NCI-H1694 treated with DMSO at 0.1 percent for 48 hours (cell line): ENCODE measurements at regions not wholly inside any gene's neighbourhood (a gene's known extent, or its start where the extent isn't known, plus 50 kb on each side); places are given as distances from the start of the nearest gene placed in this dataset.

ENCODE experiments used
- DNase-seq: peaks from one replicate; lab custom pipeline; 2025; lab: John Stamatoyannopoulos, UW

- DNase-seq, result no peak
These were observed 131.7 kb downstream of the CLCN4 start for GRCh38 chrX:10288373-10288975.

- no peak for DNase-seq
These were observed 139.8 kb downstream of the CLCN4 start for GRCh38 chrX:10296576-10296975.

- DNase-seq, result peak; percentile 51
These were observed 153.7 kb downstream of the CLCN4 start for GRCh38 chrX:10310511-10310910.

GRCh38 chrX:10314530-10315104, 157.8 kb downstream of the CLCN4 start:
- no peak for DNase-seq

- DNase-seq, result no peak
These were observed 168.8 kb downstream of the CLCN4 start for GRCh38 chrX:10325611-10326010.

GRCh38 chrX:10326578-10326977, 169.8 kb downstream of the CLCN4 start:
- no peak for DNase-seq

GRCh38 chrX:10327651-10328050, 170.9 kb downstream of the CLCN4 start:
- no peak for DNase-seq

- no peak for DNase-seq
These were observed 173.2 kb downstream of the CLCN4 start for GRCh38 chrX:10329984-10330383.

- no peak for DNase-seq
These were observed 184.5 kb downstream of the CLCN4 start for GRCh38 chrX:10341309-10341708.

- peak; percentile 16 for DNase-seq
These were observed 193.4 kb downstream of the CLCN4 start for GRCh38 chrX:10350221-10350620.

GRCh38 chrX:10350981-10351380, 194.2 kb downstream of the CLCN4 start:
- no peak for DNase-seq

- no peak for DNase-seq
These were observed 195.8 kb downstream of the CLCN4 start for GRCh38 chrX:10352536-10352935.

GRCh38 chrX:10356979-10357378, 200.2 kb downstream of the CLCN4 start:
- DNase-seq, result no peak

GRCh38 chrX:10358958-10359357, 202.2 kb downstream of the CLCN4 start:
- DNase-seq, result no peak

GRCh38 chrX:10360116-10360515, 203.3 kb downstream of the CLCN4 start:
- DNase-seq, result peak; percentile 42

GRCh38 chrX:10365532-10366265, 208.9 kb downstream of the CLCN4 start:
- DNase-seq, result no peak

- DNase-seq, result no peak
These were observed 210.6 kb downstream of the CLCN4 start for GRCh38 chrX:10367406-10367805.

GRCh38 chrX:10370976-10371375, 214.2 kb downstream of the CLCN4 start:
- no peak for DNase-seq

- no peak for DNase-seq
These were observed 220.7 kb downstream of the CLCN4 start for GRCh38 chrX:10377427-10377826.

GRCh38 chrX:10379878-10380277, 223.1 kb downstream of the CLCN4 start:
- DNase-seq, result no peak

GRCh38 chrX:10380300-10380699, 223.5 kb downstream of the CLCN4 start:
- DNase-seq, result no peak

- DNase-seq, result no peak
These were observed 224.4 kb downstream of the CLCN4 start for GRCh38 chrX:10381193-10381592.

GRCh38 chrX:10387011-10387410, 230.2 kb downstream of the CLCN4 start:
- no peak for DNase-seq

GRCh38 chrX:10390187-10390586, 230.2 kb downstream of the MID1 start:
- DNase-seq, result no peak
